Astrocyte (in vitro differentiated cells and primary cell): ENCODE measurements at regions not wholly inside any gene's neighbourhood (a gene's known extent, or its start where the extent isn't known, plus 50 kb on each side); places are given as distances from the start of the nearest gene placed in this dataset.

Experiments
- CTCF ChIP-seq: IDR thresholded peaks from 2 replicates; pipeline ENCODE4 v1.5.1; 2011; ENCODE audit warnings: low read depth, mild to moderate bottlenecking, inconsistent platforms, low read length, moderate library complexity; ENCODE audit not compliant: insufficient read depth
- EZH2 ChIP-seq: IDR thresholded peaks from 2 replicates; pipeline ENCODE4 v1.6.1; 2012; ENCODE audit warnings: mild to moderate bottlenecking, low read length, inconsistent platforms; ENCODE audit not compliant: insufficient read depth

DNA sequence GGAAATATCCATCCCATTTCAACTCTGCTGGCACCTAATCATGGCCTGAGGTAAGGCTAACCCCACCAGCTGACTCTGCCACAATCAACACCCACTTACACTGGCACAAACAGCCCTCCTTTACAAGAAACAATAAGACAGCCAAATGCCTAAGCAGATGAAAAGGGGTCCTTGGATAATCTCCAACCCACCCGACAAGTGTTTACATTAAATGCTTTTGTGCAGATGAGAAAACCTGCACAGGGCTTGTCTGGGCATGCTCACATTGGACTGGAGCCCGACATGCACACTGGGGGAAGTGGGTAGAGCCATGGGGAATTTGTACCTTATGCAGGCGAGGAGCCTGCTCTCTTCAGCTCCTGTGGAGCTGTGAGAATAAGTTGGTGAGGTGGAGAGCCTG lies 138.9 kb upstream of the ITM2A start:
- TF ChIP-seq CTCF = no peak
- no peak for TF ChIP-seq EZH2
